ENCODE measurements at regions not wholly inside any gene's neighbourhood (a gene's known extent, or its start where the extent isn't known, plus 50 kb on each side); places are given as distances from the start of the nearest gene placed in this dataset.

DNA sequence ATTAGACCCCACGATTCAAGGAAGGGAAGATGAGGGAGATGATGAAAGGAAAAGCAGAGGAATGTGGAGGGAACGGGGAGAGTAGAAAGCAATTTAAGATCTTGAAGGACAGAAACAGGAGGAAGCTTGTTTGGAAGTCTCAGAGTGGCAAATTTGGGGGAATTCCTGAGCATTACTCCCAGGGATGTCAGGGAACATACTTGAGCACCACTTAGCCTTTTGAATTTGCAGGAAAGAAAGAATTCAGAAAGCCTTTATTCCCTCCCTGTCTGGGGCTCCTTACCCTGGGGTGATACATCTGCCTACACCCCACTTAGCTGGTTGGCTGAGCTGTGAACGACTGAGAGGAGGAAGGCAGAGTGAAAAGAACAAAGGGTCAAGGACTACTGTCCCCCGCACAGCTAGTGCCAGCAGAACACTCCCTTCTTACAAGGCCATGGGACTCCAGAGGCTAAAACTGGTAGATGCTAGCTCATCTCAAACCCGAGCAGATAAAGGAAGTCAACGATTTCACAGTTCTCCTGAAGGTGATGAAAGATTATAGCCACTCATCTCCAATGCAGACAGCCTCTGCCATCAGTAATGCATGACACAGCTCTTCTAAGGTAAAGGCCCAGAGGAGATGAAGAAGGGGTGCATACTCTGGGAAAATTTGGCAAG is 84.0 kb upstream of the AKIP1 start:
- DNase-seq = no peak

- DNase-seq = no peak
Observed at GRCh38 chr11:8828046-8828445, 82.9 kb upstream of the AKIP1 start.

DNA sequence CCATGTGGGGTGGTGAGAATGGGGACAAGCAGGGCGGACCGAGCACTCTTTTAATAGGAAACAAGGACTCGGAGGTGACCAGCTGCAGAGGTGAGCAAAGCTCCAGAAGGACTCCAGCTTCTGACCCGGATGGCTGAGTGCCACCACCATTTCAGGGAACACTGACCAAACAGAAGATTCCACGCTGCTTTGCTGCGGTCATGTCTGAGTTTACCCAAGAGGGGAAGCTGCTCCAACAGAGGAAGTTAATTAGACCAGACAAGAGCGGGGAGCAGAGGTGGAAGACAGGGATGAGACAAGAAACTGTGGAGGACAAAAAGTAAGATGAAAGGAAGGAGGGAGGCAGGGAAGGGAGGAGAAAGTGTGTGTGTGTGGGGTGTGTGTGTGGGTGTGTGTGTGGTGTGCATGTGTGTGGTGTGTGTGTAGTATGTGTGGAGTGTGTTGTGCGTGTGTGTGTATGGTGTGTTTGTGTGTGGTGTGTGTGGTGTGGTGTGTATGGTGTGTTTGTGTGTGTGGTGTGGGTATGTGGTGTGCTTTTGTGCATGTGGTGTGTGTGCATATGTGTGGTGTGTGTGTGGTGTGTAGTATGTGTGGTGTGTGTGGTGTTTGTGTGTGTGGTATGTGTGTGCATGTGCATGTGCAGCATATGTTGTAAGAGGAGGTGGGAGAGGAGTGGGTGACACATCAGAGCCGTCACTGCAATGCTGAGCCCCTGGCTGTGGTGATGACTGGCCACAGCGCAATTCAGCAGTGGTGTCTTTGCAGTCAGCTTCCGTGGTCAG is 82.2 kb upstream of the AKIP1 start:
- no peak for DNase-seq

DNA sequence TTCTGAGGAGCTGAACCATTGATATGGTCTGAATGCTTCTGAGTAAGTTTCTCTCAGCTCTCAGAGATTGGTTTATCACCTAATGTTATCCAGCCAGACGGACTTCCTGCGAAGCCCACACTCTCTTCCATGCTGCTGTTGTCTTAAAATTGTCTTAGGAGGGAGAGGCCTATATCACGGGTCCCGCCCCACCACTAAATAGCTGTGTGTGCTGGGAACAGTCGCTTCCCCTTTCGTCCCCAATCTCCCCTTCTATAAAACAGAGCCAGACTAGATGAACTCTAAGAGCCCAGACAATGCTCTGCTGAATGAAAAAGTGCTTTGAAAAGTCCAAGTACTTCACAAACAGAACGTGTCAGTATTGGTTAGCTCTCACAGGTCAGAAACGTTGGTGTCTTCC is 81.4 kb upstream of the AKIP1 start:
- no peak for DNase-seq

GRCh38 chr11:8830641-8831040 is 80.3 kb upstream of the AKIP1 start:
- no peak for DNase-seq

DNA sequence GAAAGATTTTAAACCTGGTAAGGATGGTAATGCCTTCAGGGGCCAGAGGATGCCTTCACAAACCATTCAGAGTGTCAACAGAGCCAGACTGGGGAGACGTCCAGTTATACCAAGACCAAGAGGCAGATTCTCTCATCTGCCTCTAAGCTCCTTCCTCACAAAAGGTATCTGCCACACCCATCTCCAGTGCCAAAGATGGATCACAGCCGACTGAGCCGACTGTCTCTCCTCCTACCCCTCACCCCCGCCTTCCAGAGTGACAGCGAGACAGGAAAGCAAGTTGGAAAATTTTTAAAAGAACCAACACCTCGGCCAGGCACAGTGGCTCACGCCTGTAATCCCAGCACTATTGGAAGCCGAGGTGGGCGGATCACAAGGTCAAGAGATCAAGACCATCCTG is 79.1 kb upstream of the AKIP1 start:
- no peak for DNase-seq

DNA sequence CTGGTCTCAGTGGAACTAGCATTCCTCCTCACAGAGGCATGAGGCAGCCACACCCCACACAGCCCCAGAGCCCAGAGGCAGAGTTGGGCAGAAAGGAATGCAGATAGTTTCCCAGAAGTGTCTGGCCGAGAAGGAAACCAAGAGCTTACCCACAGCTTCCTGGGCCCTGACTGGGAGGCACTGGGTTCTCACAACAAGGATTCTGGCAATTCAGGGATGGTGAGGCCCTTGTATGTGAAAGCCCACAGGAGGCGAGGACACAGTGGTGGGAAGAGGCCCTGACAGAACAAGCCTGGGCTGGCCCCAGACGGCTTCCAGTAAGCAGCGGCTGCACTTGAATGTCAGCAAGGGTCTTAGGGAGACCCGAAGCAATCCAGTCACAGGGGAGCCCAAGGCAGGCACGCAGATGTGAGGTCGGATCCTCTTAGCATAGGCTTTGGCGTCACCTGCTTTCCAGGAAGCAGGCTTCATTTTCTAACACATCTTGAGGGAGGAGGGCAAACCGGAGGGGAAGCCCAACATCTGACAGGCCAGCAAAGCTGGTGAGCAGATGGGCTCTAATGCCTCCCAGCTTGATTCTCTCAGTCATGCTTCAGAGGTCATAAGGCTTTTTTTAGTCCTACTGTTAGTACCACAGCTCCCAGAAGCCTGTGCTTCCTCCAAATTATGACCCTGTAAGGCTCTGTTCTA is 78.3 kb upstream of the AKIP1 start:
- no peak for DNase-seq

- no peak for DNase-seq
Observed at GRCh38 chr11:8833568-8834315, 77.2 kb upstream of the AKIP1 start.

DNA sequence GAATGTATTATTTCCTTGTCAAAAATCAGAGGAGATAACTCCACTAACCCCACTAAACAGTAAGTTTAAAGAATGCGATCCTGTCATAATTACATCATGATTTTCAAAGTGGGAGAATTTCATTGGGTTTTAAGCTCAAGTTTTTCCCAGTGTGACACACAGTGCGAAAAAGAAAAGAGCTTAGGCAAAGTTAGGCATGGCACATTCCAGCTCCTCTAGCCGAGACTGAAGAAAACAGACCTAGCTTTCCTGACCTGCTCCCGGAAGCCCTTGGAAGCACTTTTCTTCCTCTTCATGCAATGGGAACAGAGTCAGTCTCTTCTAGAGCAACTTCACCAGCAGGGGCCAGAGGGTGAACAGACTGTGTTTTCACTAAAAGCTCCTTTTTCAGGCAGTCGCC is 76.6 kb upstream of the AKIP1 start:
- no peak for DNase-seq

- no peak for DNase-seq
Observed at GRCh38 chr11:8838248-8838647, 72.7 kb upstream of the AKIP1 start.

- DNase-seq = no peak
Observed at GRCh38 chr11:8839306-8839956, 71.6 kb upstream of the AKIP1 start.

GRCh38 chr11:8839957-8840945 is 70.7 kb upstream of the AKIP1 start:
- DNase-seq = no peak

GRCh38 chr11:8841899-8842298 is 69.1 kb upstream of the AKIP1 start:
- no peak for DNase-seq

DNA sequence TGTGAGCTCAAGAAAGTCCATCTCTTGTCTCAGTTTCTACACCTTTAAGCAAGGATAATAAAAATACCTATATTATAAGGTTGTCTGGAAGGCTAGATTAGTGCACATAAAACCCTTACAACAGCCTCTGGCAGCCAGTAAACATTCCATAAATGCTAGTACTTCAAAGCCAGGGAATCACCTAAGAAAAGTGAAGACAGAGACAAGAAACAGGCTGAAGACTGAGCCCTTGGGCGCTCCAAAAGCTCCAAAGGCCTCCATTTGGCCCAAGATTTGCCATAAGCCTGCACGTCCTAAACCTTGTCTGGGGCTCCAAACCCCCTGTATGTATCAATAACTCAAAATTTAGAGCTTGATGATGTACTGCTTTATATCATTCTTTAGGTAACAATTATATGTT is 52.2 kb upstream of the AKIP1 start:
- no peak for DNase-seq
